Omental fat pad (tissue), 3 donors: ENCODE measurements at regions not wholly inside any gene's neighbourhood (a gene's known extent, or its start where the extent isn't known, plus 50 kb on each side); places are given as distances from the start of the nearest gene placed in this dataset.
"Not testable (repeated sequence)": the region's sequence is repeated elsewhere in the genome, so short reads cannot be mapped to it uniquely, and the experiment has no call there.

Source experiments
- ATAC-seq: fragments of 150-250 bp; one replicate; pipeline ENCODE4 v1.9.1; 2016; ENCODE audit warnings: mild to moderate bottlenecking, moderate library complexity; ENCODE audit not compliant: low FRiP score
- DNase-seq: peaks from one replicate; pipeline ENCODE4 v3.0.0-alpha.2; 2019; ENCODE audit warnings: low spot score
- TF ChIP-seq, protein P1 (sequence below), 3 donors: fragments of 450-650 bp; IDR thresholded peaks; one replicate each; pipeline ENCODE4 v1.5.1; 2016 to 2017; ENCODE audit warnings: antibody characterized with exemption in 3 of 3, mild to moderate bottlenecking in 3 of 3, moderate library complexity in 2 of 3

DNA sequence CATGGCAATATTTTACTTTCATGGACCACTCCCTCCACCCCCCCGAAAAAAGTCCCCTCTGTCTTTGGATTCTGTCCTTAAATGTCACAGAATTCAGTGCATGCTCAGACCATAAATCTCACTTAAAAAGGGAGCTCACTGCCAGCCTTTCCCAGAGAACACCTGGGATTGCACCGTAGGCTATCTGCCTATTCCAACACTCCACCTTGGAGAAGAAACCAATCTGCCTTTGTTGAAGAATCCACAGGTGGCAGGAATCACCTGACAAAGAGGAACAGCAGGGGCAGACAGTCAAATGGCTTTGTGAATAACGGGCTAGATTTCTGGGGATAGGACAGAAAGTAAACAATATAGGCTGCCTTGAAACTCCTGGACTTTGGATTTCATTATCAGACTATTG, 306.7 kb upstream of the BRINP1 start:
- TF ChIP-seq, protein P1, sequence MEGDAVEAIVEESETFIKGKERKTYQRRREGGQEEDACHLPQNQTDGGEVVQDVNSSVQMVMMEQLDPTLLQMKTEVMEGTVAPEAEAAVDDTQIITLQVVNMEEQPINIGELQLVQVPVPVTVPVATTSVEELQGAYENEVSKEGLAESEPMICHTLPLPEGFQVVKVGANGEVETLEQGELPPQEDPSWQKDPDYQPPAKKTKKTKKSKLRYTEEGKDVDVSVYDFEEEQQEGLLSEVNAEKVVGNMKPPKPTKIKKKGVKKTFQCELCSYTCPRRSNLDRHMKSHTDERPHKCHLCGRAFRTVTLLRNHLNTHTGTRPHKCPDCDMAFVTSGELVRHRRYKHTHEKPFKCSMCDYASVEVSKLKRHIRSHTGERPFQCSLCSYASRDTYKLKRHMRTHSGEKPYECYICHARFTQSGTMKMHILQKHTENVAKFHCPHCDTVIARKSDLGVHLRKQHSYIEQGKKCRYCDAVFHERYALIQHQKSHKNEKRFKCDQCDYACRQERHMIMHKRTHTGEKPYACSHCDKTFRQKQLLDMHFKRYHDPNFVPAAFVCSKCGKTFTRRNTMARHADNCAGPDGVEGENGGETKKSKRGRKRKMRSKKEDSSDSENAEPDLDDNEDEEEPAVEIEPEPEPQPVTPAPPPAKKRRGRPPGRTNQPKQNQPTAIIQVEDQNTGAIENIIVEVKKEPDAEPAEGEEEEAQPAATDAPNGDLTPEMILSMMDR (IDR thresholded peaks at IDR 0.05): no peak
- no peak for DNase-seq
- no peak for ATAC-seq

DNA sequence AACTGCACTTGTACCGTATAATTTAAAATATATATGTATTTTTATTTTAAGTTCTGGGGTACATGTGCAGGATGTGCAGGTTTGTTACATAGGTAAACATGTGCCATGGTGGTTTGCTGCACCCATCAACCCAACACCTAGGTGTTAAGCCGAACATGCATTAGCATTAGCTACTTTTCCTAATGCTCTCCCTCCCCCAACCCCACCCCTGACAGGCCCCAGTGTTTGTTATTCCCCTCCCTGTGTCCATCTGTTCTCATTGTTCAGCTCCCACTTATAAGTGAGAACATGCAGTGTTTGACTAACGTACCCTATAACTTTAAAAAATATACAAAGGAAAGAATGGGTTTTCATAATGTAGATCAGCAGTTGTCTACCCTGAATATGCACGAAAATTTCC, 303.5 kb upstream of the BRINP1 start:
- not testable (repeated sequence) for ATAC-seq, DNase-seq

DNA sequence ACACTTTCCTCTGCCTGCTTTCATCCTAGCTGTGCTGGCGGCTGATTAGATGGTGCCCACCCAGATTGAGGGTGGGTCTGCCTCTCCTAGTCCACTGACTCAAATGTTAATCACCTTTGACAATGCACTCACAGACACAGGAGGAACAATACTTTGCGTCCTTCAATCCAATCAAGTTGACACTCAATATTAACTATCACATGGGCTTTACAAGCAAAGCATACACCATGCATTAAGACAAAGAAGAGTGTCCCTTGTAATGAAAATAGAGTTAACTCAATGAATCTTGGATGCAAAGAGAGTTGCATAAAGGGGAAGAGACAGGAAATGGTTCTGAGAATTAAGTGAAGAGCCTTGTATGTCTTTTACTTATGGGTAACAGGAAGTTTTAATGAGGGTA, 298.7 kb upstream of the BRINP1 start:
- ATAC-seq (no peak), DNase-seq (no peak)
- TF ChIP-seq, protein P1 (IDR thresholded peaks at IDR 0.05): no peak

DNA sequence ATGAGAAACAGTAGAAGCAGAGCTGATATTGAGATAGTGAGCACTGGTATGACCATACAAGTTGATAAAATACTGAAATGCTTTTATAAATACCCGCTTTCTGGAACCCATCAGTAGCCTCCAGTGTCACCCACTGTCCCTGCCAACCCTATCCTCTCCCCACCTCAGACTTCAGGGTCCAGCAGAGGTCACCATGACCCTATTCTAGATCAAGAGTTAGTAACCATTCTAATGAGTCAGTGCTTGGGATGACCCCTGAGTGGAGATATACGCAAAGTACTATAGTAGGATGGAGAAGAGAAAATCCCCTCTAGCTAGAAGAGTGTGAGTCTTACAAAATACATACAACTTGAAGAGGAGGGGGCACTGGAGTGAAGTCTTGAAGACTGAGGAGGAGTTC, 297.9 kb upstream of the BRINP1 start:
- no peak for DNase-seq
- TF ChIP-seq, protein P1 (IDR thresholded peaks at IDR 0.05): no peak
- ATAC-seq: no peak

DNA sequence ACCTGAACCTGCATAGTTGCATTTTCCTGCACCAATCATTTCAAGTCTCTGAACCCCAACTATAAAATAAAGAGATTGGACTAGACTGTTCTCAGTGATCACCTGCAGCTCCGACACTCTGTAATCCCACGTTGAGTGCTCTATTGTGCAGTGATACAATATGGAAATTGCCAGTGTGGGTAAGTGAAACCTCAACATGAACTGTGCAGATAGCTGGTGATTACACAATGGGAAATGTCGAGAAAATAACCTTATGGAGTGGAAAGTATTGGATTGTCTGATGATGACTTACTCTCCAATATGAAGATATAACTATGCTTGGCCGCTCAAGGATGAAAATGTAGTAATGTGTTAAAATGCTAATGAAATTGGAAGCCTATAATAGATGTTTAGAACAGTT, 293.1 kb upstream of the BRINP1 start:
- ATAC-seq (no peak), DNase-seq (no peak)
- TF ChIP-seq, protein P1 (IDR thresholded peaks at IDR 0.05): no peak

DNA sequence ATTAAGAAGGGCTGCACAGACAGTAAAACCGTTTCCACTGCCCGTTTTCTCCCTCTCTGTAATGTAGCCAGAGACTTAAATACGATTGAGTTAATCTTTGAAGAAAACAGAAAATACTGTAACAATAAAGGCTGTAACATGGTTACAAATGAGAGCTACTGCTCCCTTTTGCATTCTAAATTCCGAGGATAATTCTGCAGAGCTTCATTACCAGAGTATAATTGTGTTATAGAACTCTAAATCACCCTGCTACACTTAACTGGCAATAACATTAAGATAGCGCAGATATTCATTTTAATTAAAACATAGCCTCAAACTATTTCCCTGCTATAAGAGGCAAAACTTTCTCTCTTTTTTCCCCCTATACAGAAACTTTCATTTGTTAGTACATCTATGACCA, 283.7 kb upstream of the BRINP1 start:
- no peak for DNase-seq
- no peak for ATAC-seq
- TF ChIP-seq, protein P1 (IDR thresholded peaks at IDR 0.05): no peak

DNA sequence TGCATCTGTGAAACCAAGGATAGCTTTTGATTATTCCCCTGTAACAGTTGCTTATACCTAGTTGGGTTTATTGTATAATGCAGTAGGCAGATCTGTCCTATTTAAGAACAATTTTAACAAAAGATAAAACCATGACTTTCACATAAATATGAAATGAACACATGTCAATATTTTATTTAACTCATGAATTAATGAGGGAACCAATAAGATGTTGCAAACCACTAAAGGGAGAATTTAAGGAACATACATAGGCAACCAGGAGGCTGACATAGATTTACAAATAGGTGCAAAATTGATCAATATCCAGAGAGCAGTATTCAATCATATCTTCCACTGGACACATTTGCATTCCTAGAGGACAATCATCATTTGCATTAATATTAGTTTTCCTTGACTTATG, 280.0 kb upstream of the BRINP1 start:
- no peak for ATAC-seq
- TF ChIP-seq, protein P1 (IDR thresholded peaks at IDR 0.05): no peak
- DNase-seq: no peak
